GM23338 (cell line): ENCODE measurements at regions not wholly inside any gene's neighbourhood (a gene's known extent, or its start where the extent isn't known, plus 50 kb on each side); places are given as distances from the start of the nearest gene placed in this dataset.

Source experiments
- ATAC-seq: fragments of 200-7000 bp; cut with Tn5 transposase; 3 replicates; pipeline ENCODE4 v1.9.1; 2020
- DNase-seq: peaks from one replicate; pipeline ENCODE4 v3.0.0-alpha.2; 2015; ENCODE audit warnings: low spot score
- H2AFZ ChIP-seq: fragments of 200-600 bp; sonication (generic); 2 replicates; pipeline ENCODE4 v1.8.0; 2016; ENCODE audit warnings: antibody characterized with exemption, mild to moderate bottlenecking, moderate library complexity
- H3F3A ChIP-seq: fragments of 200-600 bp; sonication (generic); replicated peaks from 2 replicates; pipeline ENCODE4 v1.8.0; 2017; ENCODE audit warnings: antibody characterized with exemption, mixed run types, low read depth
- H3K27ac ChIP-seq: fragments of 200-600 bp; sonication (generic); 2 replicates; pipeline ENCODE4 v1.6.1; 2016; ENCODE audit warnings: low read depth
- H3K27me3 ChIP-seq: fragments of 200-600 bp; sonication (generic); 2 replicates; pipeline ENCODE4 v1.8.0; 2016; ENCODE audit warnings: mild to moderate bottlenecking, mixed run types, moderate library complexity; ENCODE audit not compliant: insufficient read depth
- H3K36me3 ChIP-seq: fragments of 200-600 bp; sonication (generic); 2 replicates; pipeline ENCODE4 v1.8.0; 2016; ENCODE audit warnings: mild to moderate bottlenecking; ENCODE audit not compliant: insufficient read depth
- H3K4me1 ChIP-seq: fragments of 200-600 bp; sonication (generic); 2 replicates; pipeline ENCODE4 v1.8.0; 2016; ENCODE audit warnings: mild to moderate bottlenecking, moderate library complexity; ENCODE audit not compliant: insufficient read depth
- H3K4me2 ChIP-seq: fragments of 200-600 bp; sonication (generic); 2 replicates; pipeline ENCODE4 v1.7.1; 2017; ENCODE audit warnings: mixed run types
- H3K4me3 ChIP-seq: fragments of 200-600 bp; sonication (generic); 2 replicates; pipeline ENCODE4 v1.6.1; 2016; ENCODE audit warnings: mixed run types
- H3K79me2 ChIP-seq: fragments of 200-600 bp; sonication (generic); replicated peaks from 2 replicates; pipeline ENCODE4 v1.8.0; 2017; ENCODE audit warnings: mild to moderate bottlenecking; ENCODE audit not compliant: insufficient read depth
- H3K9me2 ChIP-seq: fragments of 200-600 bp; sonication (generic); 2 replicates; pipeline ENCODE4 v1.8.0; 2017; ENCODE audit not compliant: insufficient read depth
- H4K20me1 ChIP-seq: fragments of 200-600 bp; sonication (generic); replicated peaks from 2 replicates; pipeline ENCODE4 v1.8.0; 2017; ENCODE audit warnings: mild to moderate bottlenecking; ENCODE audit not compliant: insufficient read depth
- H3K27ac Mint-ChIP-seq: 2 replicates; pipeline ENCODE4 v1.8.0; 2020; ENCODE audit warnings: inconsistent platforms, mild to moderate bottlenecking, moderate library complexity, mixed read lengths
- H3K27me3 Mint-ChIP-seq: 3 replicates; pipeline ENCODE4 v1.8.0; 2022; ENCODE audit warnings: low read depth, mild to moderate bottlenecking, moderate library complexity, mixed read lengths, inconsistent platforms; ENCODE audit not compliant: insufficient read depth, poor library complexity
- H3K36me3 Mint-ChIP-seq: 3 replicates; pipeline ENCODE4 v1.8.0; 2021; ENCODE audit warnings: low read depth, mild to moderate bottlenecking, inconsistent platforms, moderate library complexity, mixed read lengths
- H3K4me1 Mint-ChIP-seq: 3 replicates; pipeline ENCODE4 v1.8.0; 2020; ENCODE audit warnings: mild to moderate bottlenecking, inconsistent platforms, mixed read lengths
- H3K4me3 Mint-ChIP-seq: 3 replicates; pipeline ENCODE4 v1.8.0; 2021; ENCODE audit warnings: moderate library complexity, mild to moderate bottlenecking, inconsistent platforms, mixed read lengths
- H3K9me3 Mint-ChIP-seq: 3 replicates; pipeline ENCODE4 v1.8.0; 2020; ENCODE audit warnings: moderate library complexity, mild to moderate bottlenecking, inconsistent platforms, mixed read lengths
- CREB1 ChIP-seq: fragments of 250-450 bp; sonication (Bioruptor Pico); IDR thresholded peaks from 2 replicates; pipeline ENCODE4 v1.5.0; 2020; ENCODE audit warnings: low read depth, mild to moderate bottlenecking, moderate library complexity
- EZH2 ChIP-seq: fragments of 200-600 bp; sonication (generic); IDR thresholded peaks from one replicate; pipeline ENCODE4 v1.8.0; 2017; ENCODE audit warnings: antibody characterized with exemption, mild to moderate bottlenecking, low read depth; ENCODE audit not compliant: unreplicated experiment
- EZH2phosphoT487 ChIP-seq: fragments of 200-600 bp; sonication (generic); IDR thresholded peaks from one replicate; pipeline ENCODE4 v1.8.1; 2018; ENCODE audit warnings: antibody characterized with exemption; ENCODE audit not compliant: unreplicated experiment
- JUNB ChIP-seq: IDR thresholded peaks from one replicate; pipeline ENCODE4 v1.6.1; 2016; ENCODE audit warnings: antibody characterized with exemption; ENCODE audit not compliant: unreplicated experiment
- NANOG ChIP-seq: IDR thresholded peaks from 2 replicates; pipeline ENCODE4 v1.6.1; 2016; ENCODE audit warnings: antibody characterized with exemption, borderline replicate concordance
- POLR2AphosphoS5 ChIP-seq: IDR thresholded peaks from 2 replicates; pipeline ENCODE4 v1.6.1; 2016; ENCODE audit warnings: antibody characterized with exemption, low read depth
- STAT1 ChIP-seq: IDR thresholded peaks from one replicate; pipeline ENCODE4 v1.6.1; 2016; ENCODE audit warnings: antibody characterized with exemption; ENCODE audit not compliant: unreplicated experiment
- ZNF114 ChIP-seq: fragments of 250-450 bp; sonication (Bioruptor Pico); IDR thresholded peaks from 2 replicates; pipeline ENCODE4 v1.5.0; 2020; ENCODE audit warnings: mild to moderate bottlenecking, moderate library complexity
- ZNF331 ChIP-seq: fragments of 250-450 bp; sonication (Bioruptor Pico); IDR thresholded peaks from 2 replicates; pipeline ENCODE4 v1.5.0; 2020; ENCODE audit warnings: low read depth, mild to moderate bottlenecking, moderate library complexity
- TF ChIP-seq, protein P1 (sequence below): fragments of 250-450 bp; sonication (Bioruptor Pico); IDR thresholded peaks from 2 replicates; pipeline ENCODE4 v1.5.0; 2020; ENCODE audit warnings: mild to moderate bottlenecking, moderate library complexity
- TF ChIP-seq, protein P2 (sequence below), 2 experiments: fragments of 200-600 bp in 1 of 2; sonication (generic) in 1 of 2; conservative IDR thresholded peaks; 2 replicates each; pipeline versions ENCODE4 v1.5.1 to v1.6.1; 2016 to 2017; ENCODE audit warnings: antibody characterized with exemption in 2 of 2, low read depth in 2 of 2, mild to moderate bottlenecking in 2 of 2, moderate library complexity in 1 of 2
- TF ChIP-seq, protein P3 (sequence below): IDR thresholded peaks from 2 replicates; pipeline ENCODE4 v1.6.1; 2016; ENCODE audit warnings: antibody characterized with exemption
- TF ChIP-seq, protein P4 (sequence below): IDR thresholded peaks from one replicate; pipeline ENCODE4 v1.6.1; 2018; ENCODE audit warnings: antibody characterized with exemption; ENCODE audit not compliant: unreplicated experiment

DNA sequence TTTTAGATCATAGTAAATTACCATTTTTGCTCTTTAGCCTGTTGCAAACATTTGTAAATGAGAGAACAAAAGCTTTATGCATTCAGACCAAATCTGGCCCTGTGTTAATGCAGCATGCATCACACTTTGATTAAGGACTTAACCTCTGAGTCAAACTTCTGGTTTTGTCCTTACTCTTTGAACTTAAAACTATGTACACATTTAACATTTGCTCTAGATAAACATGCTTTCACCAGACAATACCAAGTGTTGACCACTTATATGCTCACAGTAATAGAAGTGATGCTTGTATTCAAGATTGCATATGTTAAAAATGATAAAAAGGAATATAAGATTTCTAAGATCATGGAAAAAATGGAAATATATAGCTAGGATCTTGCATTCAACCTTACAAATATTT, 1095.3 kb downstream of the ADGRL2 start:
- H3K4me3 ChIP-seq = no peak overlapping the region
- H3F3A ChIP-seq = no peaks in the 10 kb centered on the region
- no peaks in the 10 kb centered on the region for H3K4me1 ChIP-seq
- H2AFZ ChIP-seq = no peak overlapping the region
- no peaks in the 10 kb centered on the region for H3K79me2 ChIP-seq
- no peaks in the 10 kb centered on the region for H3K36me3 ChIP-seq
- H3K9me3 Mint-ChIP-seq = no peaks in the 10 kb centered on the region
- H3K27me3 ChIP-seq = no peaks in the 10 kb centered on the region
- no peak overlapping the region for H3K27ac ChIP-seq
- H3K27ac Mint-ChIP-seq = no peak overlapping the region
- ATAC-seq = no peak
- DNase-seq = no peak
- H3K36me3 Mint-ChIP-seq = no peaks in the 10 kb centered on the region
- H3K4me3 Mint-ChIP-seq = no peak overlapping the region
- no peak overlapping the region for H3K4me2 ChIP-seq
- no peak for TF ChIP-seq EZH2phosphoT487
- TF ChIP-seq NANOG = no peak
- TF ChIP-seq, protein P1, sequence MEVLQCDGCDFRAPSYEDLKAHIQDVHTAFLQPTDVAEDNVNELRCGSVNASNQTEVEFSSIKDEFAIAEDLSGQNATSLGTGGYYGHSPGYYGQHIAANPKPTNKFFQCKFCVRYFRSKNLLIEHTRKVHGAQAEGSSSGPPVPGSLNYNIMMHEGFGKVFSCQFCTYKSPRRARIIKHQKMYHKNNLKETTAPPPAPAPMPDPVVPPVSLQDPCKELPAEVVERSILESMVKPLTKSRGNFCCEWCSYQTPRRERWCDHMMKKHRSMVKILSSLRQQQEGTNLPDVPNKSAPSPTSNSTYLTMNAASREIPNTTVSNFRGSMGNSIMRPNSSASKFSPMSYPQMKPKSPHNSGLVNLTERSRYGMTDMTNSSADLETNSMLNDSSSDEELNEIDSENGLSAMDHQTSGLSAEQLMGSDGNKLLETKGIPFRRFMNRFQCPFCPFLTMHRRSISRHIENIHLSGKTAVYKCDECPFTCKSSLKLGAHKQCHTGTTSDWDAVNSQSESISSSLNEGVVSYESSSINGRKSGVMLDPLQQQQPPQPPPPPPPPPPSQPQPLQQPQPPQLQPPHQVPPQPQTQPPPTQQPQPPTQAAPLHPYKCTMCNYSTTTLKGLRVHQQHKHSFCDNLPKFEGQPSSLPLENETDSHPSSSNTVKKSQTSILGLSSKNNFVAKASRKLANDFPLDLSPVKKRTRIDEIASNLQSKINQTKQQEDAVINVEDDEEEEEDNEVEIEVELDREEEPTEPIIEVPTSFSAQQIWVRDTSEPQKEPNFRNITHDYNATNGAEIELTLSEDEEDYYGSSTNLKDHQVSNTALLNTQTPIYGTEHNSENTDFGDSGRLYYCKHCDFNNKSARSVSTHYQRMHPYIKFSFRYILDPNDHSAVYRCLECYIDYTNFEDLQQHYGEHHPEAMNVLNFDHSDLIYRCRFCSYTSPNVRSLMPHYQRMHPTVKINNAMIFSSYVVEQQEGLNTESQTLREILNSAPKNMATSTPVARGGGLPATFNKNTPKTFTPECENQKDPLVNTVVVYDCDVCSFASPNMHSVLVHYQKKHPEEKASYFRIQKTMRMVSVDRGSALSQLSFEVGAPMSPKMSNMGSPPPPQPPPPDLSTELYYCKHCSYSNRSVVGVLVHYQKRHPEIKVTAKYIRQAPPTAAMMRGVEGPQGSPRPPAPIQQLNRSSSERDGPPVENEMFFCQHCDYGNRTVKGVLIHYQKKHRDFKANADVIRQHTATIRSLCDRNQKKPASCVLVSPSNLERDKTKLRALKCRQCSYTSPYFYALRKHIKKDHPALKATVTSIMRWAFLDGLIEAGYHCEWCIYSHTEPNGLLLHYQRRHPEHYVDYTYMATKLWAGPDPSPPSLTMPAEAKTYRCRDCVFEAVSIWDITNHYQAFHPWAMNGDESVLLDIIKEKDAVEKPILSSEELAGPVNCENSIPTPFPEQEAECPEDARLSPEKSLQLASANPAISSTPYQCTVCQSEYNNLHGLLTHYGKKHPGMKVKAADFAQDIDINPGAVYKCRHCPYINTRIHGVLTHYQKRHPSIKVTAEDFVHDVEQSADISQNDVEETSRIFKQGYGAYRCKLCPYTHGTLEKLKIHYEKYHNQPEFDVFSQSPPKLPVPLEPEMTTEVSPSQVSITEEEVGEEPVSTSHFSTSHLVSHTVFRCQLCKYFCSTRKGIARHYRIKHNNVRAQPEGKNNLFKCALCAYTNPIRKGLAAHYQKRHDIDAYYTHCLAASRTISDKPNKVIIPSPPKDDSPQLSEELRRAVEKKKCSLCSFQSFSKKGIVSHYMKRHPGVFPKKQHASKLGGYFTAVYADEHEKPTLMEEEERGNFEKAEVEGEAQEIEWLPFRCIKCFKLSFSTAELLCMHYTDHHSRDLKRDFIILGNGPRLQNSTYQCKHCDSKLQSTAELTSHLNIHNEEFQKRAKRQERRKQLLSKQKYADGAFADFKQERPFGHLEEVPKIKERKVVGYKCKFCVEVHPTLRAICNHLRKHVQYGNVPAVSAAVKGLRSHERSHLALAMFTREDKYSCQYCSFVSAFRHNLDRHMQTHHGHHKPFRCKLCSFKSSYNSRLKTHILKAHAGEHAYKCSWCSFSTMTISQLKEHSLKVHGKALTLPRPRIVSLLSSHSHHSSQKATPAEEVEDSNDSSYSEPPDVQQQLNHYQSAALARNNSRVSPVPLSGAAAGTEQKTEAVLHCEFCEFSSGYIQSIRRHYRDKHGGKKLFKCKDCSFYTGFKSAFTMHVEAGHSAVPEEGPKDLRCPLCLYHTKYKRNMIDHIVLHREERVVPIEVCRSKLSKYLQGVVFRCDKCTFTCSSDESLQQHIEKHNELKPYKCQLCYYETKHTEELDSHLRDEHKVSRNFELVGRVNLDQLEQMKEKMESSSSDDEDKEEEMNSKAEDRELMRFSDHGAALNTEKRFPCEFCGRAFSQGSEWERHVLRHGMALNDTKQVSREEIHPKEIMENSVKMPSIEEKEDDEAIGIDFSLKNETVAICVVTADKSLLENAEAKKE (CRISPR knock-in tag) = no peak
- TF ChIP-seq POLR2AphosphoS5 = no peak
- TF ChIP-seq, protein P2, sequence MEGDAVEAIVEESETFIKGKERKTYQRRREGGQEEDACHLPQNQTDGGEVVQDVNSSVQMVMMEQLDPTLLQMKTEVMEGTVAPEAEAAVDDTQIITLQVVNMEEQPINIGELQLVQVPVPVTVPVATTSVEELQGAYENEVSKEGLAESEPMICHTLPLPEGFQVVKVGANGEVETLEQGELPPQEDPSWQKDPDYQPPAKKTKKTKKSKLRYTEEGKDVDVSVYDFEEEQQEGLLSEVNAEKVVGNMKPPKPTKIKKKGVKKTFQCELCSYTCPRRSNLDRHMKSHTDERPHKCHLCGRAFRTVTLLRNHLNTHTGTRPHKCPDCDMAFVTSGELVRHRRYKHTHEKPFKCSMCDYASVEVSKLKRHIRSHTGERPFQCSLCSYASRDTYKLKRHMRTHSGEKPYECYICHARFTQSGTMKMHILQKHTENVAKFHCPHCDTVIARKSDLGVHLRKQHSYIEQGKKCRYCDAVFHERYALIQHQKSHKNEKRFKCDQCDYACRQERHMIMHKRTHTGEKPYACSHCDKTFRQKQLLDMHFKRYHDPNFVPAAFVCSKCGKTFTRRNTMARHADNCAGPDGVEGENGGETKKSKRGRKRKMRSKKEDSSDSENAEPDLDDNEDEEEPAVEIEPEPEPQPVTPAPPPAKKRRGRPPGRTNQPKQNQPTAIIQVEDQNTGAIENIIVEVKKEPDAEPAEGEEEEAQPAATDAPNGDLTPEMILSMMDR (conservative IDR thresholded peaks at IDR 0.05; ENCODE audit: low read depth in 2 of 2) = no peak
- TF ChIP-seq STAT1 = no peak
- no peak for TF ChIP-seq ZNF114 (CRISPR knock-in tag)
- no peak for TF ChIP-seq CREB1 (CRISPR knock-in tag)
- TF ChIP-seq EZH2 = no peak
- TF ChIP-seq, protein P3, sequence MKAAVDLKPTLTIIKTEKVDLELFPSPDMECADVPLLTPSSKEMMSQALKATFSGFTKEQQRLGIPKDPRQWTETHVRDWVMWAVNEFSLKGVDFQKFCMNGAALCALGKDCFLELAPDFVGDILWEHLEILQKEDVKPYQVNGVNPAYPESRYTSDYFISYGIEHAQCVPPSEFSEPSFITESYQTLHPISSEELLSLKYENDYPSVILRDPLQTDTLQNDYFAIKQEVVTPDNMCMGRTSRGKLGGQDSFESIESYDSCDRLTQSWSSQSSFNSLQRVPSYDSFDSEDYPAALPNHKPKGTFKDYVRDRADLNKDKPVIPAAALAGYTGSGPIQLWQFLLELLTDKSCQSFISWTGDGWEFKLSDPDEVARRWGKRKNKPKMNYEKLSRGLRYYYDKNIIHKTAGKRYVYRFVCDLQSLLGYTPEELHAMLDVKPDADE = no peak
- TF ChIP-seq, protein P4, sequence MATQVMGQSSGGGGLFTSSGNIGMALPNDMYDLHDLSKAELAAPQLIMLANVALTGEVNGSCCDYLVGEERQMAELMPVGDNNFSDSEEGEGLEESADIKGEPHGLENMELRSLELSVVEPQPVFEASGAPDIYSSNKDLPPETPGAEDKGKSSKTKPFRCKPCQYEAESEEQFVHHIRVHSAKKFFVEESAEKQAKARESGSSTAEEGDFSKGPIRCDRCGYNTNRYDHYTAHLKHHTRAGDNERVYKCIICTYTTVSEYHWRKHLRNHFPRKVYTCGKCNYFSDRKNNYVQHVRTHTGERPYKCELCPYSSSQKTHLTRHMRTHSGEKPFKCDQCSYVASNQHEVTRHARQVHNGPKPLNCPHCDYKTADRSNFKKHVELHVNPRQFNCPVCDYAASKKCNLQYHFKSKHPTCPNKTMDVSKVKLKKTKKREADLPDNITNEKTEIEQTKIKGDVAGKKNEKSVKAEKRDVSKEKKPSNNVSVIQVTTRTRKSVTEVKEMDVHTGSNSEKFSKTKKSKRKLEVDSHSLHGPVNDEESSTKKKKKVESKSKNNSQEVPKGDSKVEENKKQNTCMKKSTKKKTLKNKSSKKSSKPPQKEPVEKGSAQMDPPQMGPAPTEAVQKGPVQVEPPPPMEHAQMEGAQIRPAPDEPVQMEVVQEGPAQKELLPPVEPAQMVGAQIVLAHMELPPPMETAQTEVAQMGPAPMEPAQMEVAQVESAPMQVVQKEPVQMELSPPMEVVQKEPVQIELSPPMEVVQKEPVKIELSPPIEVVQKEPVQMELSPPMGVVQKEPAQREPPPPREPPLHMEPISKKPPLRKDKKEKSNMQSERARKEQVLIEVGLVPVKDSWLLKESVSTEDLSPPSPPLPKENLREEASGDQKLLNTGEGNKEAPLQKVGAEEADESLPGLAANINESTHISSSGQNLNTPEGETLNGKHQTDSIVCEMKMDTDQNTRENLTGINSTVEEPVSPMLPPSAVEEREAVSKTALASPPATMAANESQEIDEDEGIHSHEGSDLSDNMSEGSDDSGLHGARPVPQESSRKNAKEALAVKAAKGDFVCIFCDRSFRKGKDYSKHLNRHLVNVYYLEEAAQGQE = no peak
- TF ChIP-seq JUNB = no peak
- no peak for TF ChIP-seq ZNF331 (CRISPR knock-in tag)
- H3K27me3 Mint-ChIP-seq = peaks cover 2% of the 10 kb centered on the region
- H3K9me2 ChIP-seq = 0 out of 2 replicates have a peak, but pooled peaks cover under 1% of the 10 kb centered on the region
- no peaks in the 10 kb centered on the region for H4K20me1 ChIP-seq
- no peaks in the 10 kb centered on the region for H3K4me1 Mint-ChIP-seq
